Right cardiac atrium (tissue), 5 donors: ENCODE measurements at regions not wholly inside any gene's neighbourhood (a gene's known extent, or its start where the extent isn't known, plus 50 kb on each side); places are given as distances from the start of the nearest gene placed in this dataset.
A peak's percentile ranks its signal among the peaks of the same experiment; 100 is the strongest.
"Not testable (repeated sequence)": the region's sequence is repeated elsewhere in the genome, so short reads cannot be mapped to it uniquely, and the experiment has no call there.

Source experiments
- ATAC-seq, 2 donors: fragments of 200-7000 bp; cut with Tn5 transposase; one replicate each; pipeline versions ENCODE4 v1.8.0 to v1.9.1; 2020; ENCODE audit warnings: moderate library complexity in 2 of 2, mild to moderate bottlenecking in 1 of 2
- DNase-seq, 3 donors: peaks; one replicate each; pipeline ENCODE4 v3.0.0-alpha.2; 2020
- H3K27ac ChIP-seq: one replicate; pipeline ENCODE4 v1.5.1; 2013; ENCODE audit warnings: mild to moderate bottlenecking, low read length, control low read depth, moderate library complexity
- H3K27me3 ChIP-seq: one replicate; pipeline ENCODE4 v1.6.1; 2013; ENCODE audit not compliant: control insufficient read depth, insufficient read depth
- H3K4me1 ChIP-seq: one replicate; pipeline ENCODE4 v1.6.1; 2013; ENCODE audit warnings: low read length; ENCODE audit not compliant: control insufficient read depth, insufficient read depth
- H3K4me3 ChIP-seq: one replicate; pipeline ENCODE4 v1.5.1; 2013; ENCODE audit warnings: low read length, control low read depth
- H3K9me3 ChIP-seq: one replicate; pipeline ENCODE4 v1.6.1; 2013; ENCODE audit warnings: low read length; ENCODE audit not compliant: control insufficient read depth
- WGBS: extraction: QIAGEN DNeasy Blood & Tissue Kit; methylation state at CpG from one replicate; pipeline ENCODE4 v1.1.7; 2013; 5-methylcytosine and 5-hydroxymethylcytosine counted together
- intact Hi-C, 4 donors: fragments of 100-400 bp; cut with DNase I; formaldehyde crosslinking; loops; one replicate each; pipeline versions ENCODE4 v1.11.0 to v1.14.0; 2022 to 2023
- donor health status: healthy with polysubstance abuse.
- donor health status: DM: no; HTN: yes; CAD: no.
- donor health status: DM: no; HTN: no; CAD: no.
- donor health status: DM: no; HTN: yes; CAD: no; lungs with severe emphysema.
- donor health status: DM: yes; HTN: yes; CAD: no.

GRCh38 chr18:30828700-30829099 is 213.8 kb downstream of the DSC3 start:
- no peak overlapping the region for H3K27ac ChIP-seq
- DNase-seq (no peak), ATAC-seq (no peak)
- no peaks in the 10 kb centered on the region for H3K9me3 ChIP-seq
- no peaks in the 10 kb centered on the region for H3K4me1 ChIP-seq
- intact Hi-C loops: no loop called here
- H3K27me3 ChIP-seq: no peaks in the 10 kb centered on the region
- 63% methylated on average over 2 of the region's 2 CpGs for WGBS
- H3K4me3 ChIP-seq: no peak overlapping the region

- intact Hi-C loops: no loop called here
- ATAC-seq: no peak
- Histone ChIP-seq H3K4me3 (no peak overlapping the region), H3K27ac (no peak overlapping the region), H3K4me1 (no peaks in the 10 kb centered on the region), H3K27me3 (no peaks in the 10 kb centered on the region), H3K9me3 (no peaks in the 10 kb centered on the region)
- WGBS: 88% methylated on average over 7 of the region's 7 CpGs
- DNase-seq: no peak
These were observed 222.9 kb downstream of the DSC3 start for GRCh38 chr18:30819619-30820018.

- no peaks in the 10 kb centered on the region for H3K27me3 ChIP-seq
- H3K9me3 ChIP-seq: no peaks in the 10 kb centered on the region
- no peak overlapping the region for H3K27ac ChIP-seq
- ATAC-seq: peak in 1 of 2 donors; percentile 59
- H3K4me1 ChIP-seq: no peaks in the 10 kb centered on the region
- H3K4me3 ChIP-seq: no peak overlapping the region
- WGBS: 12% methylated on average over 1 of the region's 1 CpG
- intact Hi-C loops: no loop called here
- no peak for DNase-seq
These were observed 228.1 kb downstream of the DSC3 start for GRCh38 chr18:30814446-30814845.

- no peak overlapping the region for H3K4me3 ChIP-seq
- no peaks in the 10 kb centered on the region for H3K9me3 ChIP-seq
- no peaks in the 10 kb centered on the region for H3K27me3 ChIP-seq
- H3K4me1 ChIP-seq: no peaks in the 10 kb centered on the region
- WGBS: 54% methylated on average over 2 of the region's 2 CpGs
- intact Hi-C loops: no loop called here
- DNase-seq: no peak
- peak in 1 of 2 donors; percentile 67 for ATAC-seq
- H3K27ac ChIP-seq: no peak overlapping the region
These were observed 231.0 kb downstream of the DSC3 start for GRCh38 chr18:30811580-30811979.

GRCh38 chr18:30810580-30810979 is 232.0 kb downstream of the DSC3 start:
- no peaks in the 10 kb centered on the region for H3K4me1 ChIP-seq
- no peaks in the 10 kb centered on the region for H3K9me3 ChIP-seq
- no peak for DNase-seq
- H3K27me3 ChIP-seq: no peaks in the 10 kb centered on the region
- no peak overlapping the region for H3K4me3 ChIP-seq
- ATAC-seq: no peak
- H3K27ac ChIP-seq: no peak overlapping the region
- intact Hi-C loops: no loop called here

GRCh38 chr18:30806823-30807222 is 235.7 kb downstream of the DSC3 start:
- DNase-seq: no peak
- Histone ChIP-seq H3K27ac (no peak overlapping the region), H3K4me3 (no peak overlapping the region), H3K27me3 (no peaks in the 10 kb centered on the region), H3K4me1 (no peaks in the 10 kb centered on the region), H3K9me3 (no peaks in the 10 kb centered on the region)
- ATAC-seq: no peak
- intact Hi-C loops: no loop called here

GRCh38 chr18:30800800-30801199 is 241.7 kb downstream of the DSC3 start:
- 55% methylated on average over 1 of the region's 1 CpG for WGBS
- Histone ChIP-seq H3K9me3 (no peaks in the 10 kb centered on the region), H3K4me1 (no peaks in the 10 kb centered on the region), H3K27ac (no peak overlapping the region), H3K4me3 (no peak overlapping the region), H3K27me3 (no peaks in the 10 kb centered on the region)
- DNase-seq: no peak
- intact Hi-C loops: no loop called here
- ATAC-seq: no peak

- no peaks in the 10 kb centered on the region for H3K9me3 ChIP-seq
- DNase-seq (no peak), ATAC-seq (no peak)
- H3K27ac ChIP-seq: no peak overlapping the region
- no peaks in the 10 kb centered on the region for H3K4me1 ChIP-seq
- 54% methylated on average over 7 of the region's 7 CpGs for WGBS
- H3K4me3 ChIP-seq: no peak overlapping the region
- no peaks in the 10 kb centered on the region for H3K27me3 ChIP-seq
- intact Hi-C loops: no loop called here
These were observed 250.5 kb downstream of the DSC3 start for GRCh38 chr18:30792051-30792450.

GRCh38 chr18:30788411-30788991 is 254.0 kb downstream of the DSC3 start:
- H3K9me3 ChIP-seq, H3K27ac ChIP-seq, ATAC-seq, H3K27me3 ChIP-seq, H3K4me3 ChIP-seq, H3K4me1 ChIP-seq, intact Hi-C loops: not testable (repeated sequence)
- 94% methylated on average over 22 of the region's 22 CpGs for WGBS
- DNase-seq: peak in 1 of 3 donors; percentile 40

- H3K9me3 ChIP-seq: no peaks in the 10 kb centered on the region
- H3K4me3 ChIP-seq: no peak overlapping the region
- no peaks in the 10 kb centered on the region for H3K27me3 ChIP-seq
- intact Hi-C loops: no loop called here
- H3K4me1 ChIP-seq: no peaks in the 10 kb centered on the region
- no peak overlapping the region for H3K27ac ChIP-seq
- no peak for ATAC-seq
- no peak for DNase-seq
These were observed 255.1 kb downstream of the DSC3 start for GRCh38 chr18:30787410-30787809.

- Histone ChIP-seq H3K27me3 (no peaks in the 10 kb centered on the region), H3K27ac (no peak overlapping the region), H3K4me3 (no peak overlapping the region), H3K9me3 (no peaks in the 10 kb centered on the region), H3K4me1 (no peaks in the 10 kb centered on the region)
- DNase-seq: no peak
- 95% methylated on average over 2 of the region's 2 CpGs for WGBS
- intact Hi-C loops: no loop called here
- no peak for ATAC-seq
These were observed 260.9 kb downstream of the DSC3 start for GRCh38 chr18:30781601-30782000.

GRCh38 chr18:30775629-30776028 is 266.9 kb downstream of the DSC3 start:
- H3K4me3 ChIP-seq: no peak overlapping the region
- H3K27me3 ChIP-seq: no peaks in the 10 kb centered on the region
- DNase-seq (no peak), ATAC-seq (no peak)
- H3K4me1 ChIP-seq: no peaks in the 10 kb centered on the region
- no peak overlapping the region for H3K27ac ChIP-seq
- intact Hi-C loops: no loop called here
- no peaks in the 10 kb centered on the region for H3K9me3 ChIP-seq
